Suprapubic skin (tissue), 4 donors: ENCODE measurements at regions not wholly inside any gene's neighbourhood (a gene's known extent, or its start where the extent isn't known, plus 50 kb on each side); places are given as distances from the start of the nearest gene placed in this dataset.
"Not testable (repeated sequence)": the region's sequence is repeated elsewhere in the genome, so short reads cannot be mapped to it uniquely, and the experiment has no call there.

Experiments used
- DNase-seq, 2 donors: peaks; one replicate each; pipeline ENCODE4 v3.0.0-alpha.2; 2019; ENCODE audit warnings: low spot score in 2 of 2
- H3K27ac ChIP-seq: fragments of 200-600 bp; sonication (generic); one replicate; pipeline ENCODE4 v1.5.1; 2019
- H3K27me3 ChIP-seq: fragments of 200-600 bp; sonication (generic); one replicate; pipeline ENCODE4 v1.5.1; 2019
- H3K36me3 ChIP-seq: fragments of 200-600 bp; sonication (generic); one replicate; pipeline ENCODE4 v1.5.1; 2019
- H3K4me1 ChIP-seq: fragments of 200-600 bp; sonication (generic); one replicate; pipeline ENCODE4 v1.5.1; 2019
- H3K4me3 ChIP-seq: fragments of 200-600 bp; sonication (generic); one replicate; pipeline ENCODE4 v1.5.1; 2019; ENCODE audit warnings: mild to moderate bottlenecking
- H3K9me3 ChIP-seq: fragments of 200-600 bp; sonication (generic); one replicate; pipeline ENCODE4 v1.5.1; 2019
- CTCF ChIP-seq, 2 donors: fragments of 200-600 bp in 1 of 2; fragments of 450-650 bp in 1 of 2; sonication (generic) in 1 of 2; IDR thresholded peaks; one replicate each; pipeline ENCODE4 v1.5.1; 2016 to 2019; ENCODE audit warnings: antibody characterized with exemption in 2 of 2, mild to moderate bottlenecking in 1 of 2, moderate library complexity in 1 of 2
- EP300 ChIP-seq: sonication (generic); formaldehyde crosslinking; IDR thresholded peaks from one replicate; pipeline ENCODE4 v1.6.1; 2017; ENCODE audit warnings: antibody characterized with exemption
- POLR2A ChIP-seq, 2 donors: fragments of 450-650 bp; IDR thresholded peaks; one replicate each; pipeline ENCODE4 v1.6.1; 2017; ENCODE audit warnings: antibody characterized with exemption in 2 of 2, mild to moderate bottlenecking in 2 of 2, moderate library complexity in 2 of 2
- POLR2AphosphoS5 ChIP-seq, 3 donors: sonication (generic); formaldehyde crosslinking; IDR thresholded peaks; one replicate each; pipeline ENCODE4 v1.6.1; 2017; ENCODE audit warnings: antibody characterized with exemption in 3 of 3
- WGBS: methylation state at CpG from one replicate; pipeline ENCODE4 v1.1.5; 2018; 5-methylcytosine and 5-hydroxymethylcytosine counted together

GRCh38 chr1:181972256-181972655, 89.3 kb downstream of the ZNF648 start:
- WGBS = 92% methylated on average over 1 of the region's 1 CpG
- no peak for TF ChIP-seq POLR2A (IDR thresholded peaks at IDR 0.05)
- TF ChIP-seq POLR2AphosphoS5 (IDR thresholded peaks at IDR 0.05) = no peak
- TF ChIP-seq CTCF (IDR thresholded peaks at IDR 0.05) = no peak
- no peak for TF ChIP-seq EP300
- Histone ChIP-seq H3K27me3 (peaks cover 4% of the 10 kb centered on the region), H3K36me3 (no peaks in the 10 kb centered on the region), H3K4me1 (no peaks in the 10 kb centered on the region), H3K9me3 (no peaks in the 10 kb centered on the region), H3K27ac (no peak overlapping the region), H3K4me3 (no peak overlapping the region)
- DNase-seq = no peak

GRCh38 chr1:181971424-181971823, 90.1 kb downstream of the ZNF648 start:
- Histone ChIP-seq H3K4me3 (no peak overlapping the region), H3K27ac (no peak overlapping the region), H3K4me1 (no peaks in the 10 kb centered on the region), H3K27me3 (peaks cover 4% of the 10 kb centered on the region), H3K36me3 (no peaks in the 10 kb centered on the region), H3K9me3 (no peaks in the 10 kb centered on the region)
- DNase-seq = no peak
- TF ChIP-seq CTCF (IDR thresholded peaks at IDR 0.05) = no peak
- TF ChIP-seq POLR2AphosphoS5 (IDR thresholded peaks at IDR 0.05) = no peak
- no peak for TF ChIP-seq POLR2A (IDR thresholded peaks at IDR 0.05)
- no peak for TF ChIP-seq EP300

- Histone ChIP-seq H3K4me1 (no peaks in the 10 kb centered on the region), H3K27ac (no peak overlapping the region), H3K27me3 (peaks cover 3% of the 10 kb centered on the region), H3K4me3 (no peak overlapping the region), H3K9me3 (no peaks in the 10 kb centered on the region), H3K36me3 (no peaks in the 10 kb centered on the region)
- WGBS = 80% methylated on average over 2 of the region's 2 CpGs
- TF ChIP-seq POLR2AphosphoS5 (IDR thresholded peaks at IDR 0.05) = no peak
- TF ChIP-seq CTCF (IDR thresholded peaks at IDR 0.05) = no peak
- TF ChIP-seq EP300 = no peak
- no peak for TF ChIP-seq POLR2A (IDR thresholded peaks at IDR 0.05)
- DNase-seq = no peak
Measured at GRCh38 chr1:181969902-181970301, 91.6 kb downstream of the ZNF648 start.

- H3K27me3 ChIP-seq, DNase-seq, H3K36me3 ChIP-seq, H3K27ac ChIP-seq, H3K4me3 ChIP-seq, H3K4me1 ChIP-seq: not testable (repeated sequence)
- 97% methylated on average over 11 of the region's 11 CpGs for WGBS
- peaks cover 13% of the 10 kb centered on the region for H3K9me3 ChIP-seq
Measured at GRCh38 chr1:181954696-181955095, 106.8 kb downstream of the ZNF648 start.

- not testable (repeated sequence) for DNase-seq, H3K4me3 ChIP-seq, H3K27ac ChIP-seq, H3K36me3 ChIP-seq, H3K4me1 ChIP-seq, H3K9me3 ChIP-seq, H3K27me3 ChIP-seq
- WGBS = 89% methylated on average over 7 of the region's 7 CpGs
Measured at GRCh38 chr1:181954178-181954577, 107.3 kb downstream of the ZNF648 start.

GRCh38 chr1:181953596-181953995, 107.9 kb downstream of the ZNF648 start:
- no peak for DNase-seq
- H3K27me3 ChIP-seq = no peaks in the 10 kb centered on the region
- H3K27ac ChIP-seq = no peak overlapping the region
- no peak overlapping the region for H3K4me3 ChIP-seq
- no peaks in the 10 kb centered on the region for H3K4me1 ChIP-seq
- H3K9me3 ChIP-seq = peaks cover 4% of the 10 kb centered on the region
- no peaks in the 10 kb centered on the region for H3K36me3 ChIP-seq
- no peak for TF ChIP-seq POLR2A (IDR thresholded peaks at IDR 0.05)
- TF ChIP-seq POLR2AphosphoS5 (IDR thresholded peaks at IDR 0.05) = no peak
- no peak for TF ChIP-seq CTCF (IDR thresholded peaks at IDR 0.05)
- TF ChIP-seq EP300 = no peak
- WGBS = 90% methylated on average over 3 of the region's 3 CpGs
